Coronary artery (tissue), 2 donors: ENCODE measurements at regions not wholly inside any gene's neighbourhood (a gene's known extent, or its start where the extent isn't known, plus 50 kb on each side); places are given as distances from the start of the nearest gene placed in this dataset.

Source experiments
- DNase-seq: peaks from one replicate; pipeline ENCODE4 v3.0.0-alpha.2; 2017; ENCODE audit warnings: low spot score
- H3K27ac ChIP-seq, 2 donors: fragments of 200-600 bp; sonication (generic); one replicate each; pipeline ENCODE4 v1.5.1; 2016 to 2019
- H3K4me3 ChIP-seq: fragments of 200-600 bp; sonication (generic); 2 replicates; pipeline ENCODE4 v1.5.1; 2016; ENCODE audit warnings: mild to moderate bottlenecking, moderate library complexity
- TF ChIP-seq, protein P1 (sequence below): fragments of 200-600 bp; sonication (generic); IDR thresholded peaks from one replicate; pipeline ENCODE4 v1.5.1; 2019; ENCODE audit warnings: antibody characterized with exemption

DNA sequence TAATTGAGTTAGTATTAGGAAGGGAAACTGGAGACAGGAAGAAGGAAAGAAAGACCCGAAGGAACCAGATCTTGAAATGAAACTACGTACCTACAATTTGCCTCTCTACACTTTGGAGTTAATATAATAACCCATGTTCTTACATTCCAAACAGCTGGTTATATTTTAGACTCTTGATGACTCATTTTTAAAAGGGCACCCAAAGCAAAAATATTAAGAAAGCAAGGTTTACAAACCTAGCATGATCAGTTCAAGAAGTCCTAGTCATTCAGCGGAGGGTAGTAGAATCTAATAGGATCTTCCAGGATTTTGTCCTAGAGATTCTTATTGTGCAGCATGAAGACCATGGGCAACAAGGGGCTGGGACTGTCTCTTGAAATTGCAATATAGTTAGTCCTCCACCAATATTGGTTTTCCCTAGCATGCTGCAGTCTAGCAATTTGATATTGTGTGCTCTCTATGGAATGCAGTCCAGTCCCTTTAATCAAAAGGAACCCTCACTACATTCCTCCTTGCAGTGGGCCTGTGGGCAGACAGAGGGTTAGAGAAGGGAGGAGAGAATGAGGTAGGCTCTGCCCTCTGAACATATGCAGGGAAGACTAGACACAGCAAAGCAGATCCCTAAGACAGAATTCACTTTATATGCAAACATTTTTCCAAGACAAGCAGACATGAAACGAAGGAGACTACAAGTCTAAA is 230.3 kb downstream of the INHBA start:
- no peak for DNase-seq
- Histone ChIP-seq H3K27ac (no peak overlapping the region), H3K4me3 (peak overlapping the region; percentile 5)
- TF ChIP-seq, protein P1, sequence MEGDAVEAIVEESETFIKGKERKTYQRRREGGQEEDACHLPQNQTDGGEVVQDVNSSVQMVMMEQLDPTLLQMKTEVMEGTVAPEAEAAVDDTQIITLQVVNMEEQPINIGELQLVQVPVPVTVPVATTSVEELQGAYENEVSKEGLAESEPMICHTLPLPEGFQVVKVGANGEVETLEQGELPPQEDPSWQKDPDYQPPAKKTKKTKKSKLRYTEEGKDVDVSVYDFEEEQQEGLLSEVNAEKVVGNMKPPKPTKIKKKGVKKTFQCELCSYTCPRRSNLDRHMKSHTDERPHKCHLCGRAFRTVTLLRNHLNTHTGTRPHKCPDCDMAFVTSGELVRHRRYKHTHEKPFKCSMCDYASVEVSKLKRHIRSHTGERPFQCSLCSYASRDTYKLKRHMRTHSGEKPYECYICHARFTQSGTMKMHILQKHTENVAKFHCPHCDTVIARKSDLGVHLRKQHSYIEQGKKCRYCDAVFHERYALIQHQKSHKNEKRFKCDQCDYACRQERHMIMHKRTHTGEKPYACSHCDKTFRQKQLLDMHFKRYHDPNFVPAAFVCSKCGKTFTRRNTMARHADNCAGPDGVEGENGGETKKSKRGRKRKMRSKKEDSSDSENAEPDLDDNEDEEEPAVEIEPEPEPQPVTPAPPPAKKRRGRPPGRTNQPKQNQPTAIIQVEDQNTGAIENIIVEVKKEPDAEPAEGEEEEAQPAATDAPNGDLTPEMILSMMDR = no peak

DNA sequence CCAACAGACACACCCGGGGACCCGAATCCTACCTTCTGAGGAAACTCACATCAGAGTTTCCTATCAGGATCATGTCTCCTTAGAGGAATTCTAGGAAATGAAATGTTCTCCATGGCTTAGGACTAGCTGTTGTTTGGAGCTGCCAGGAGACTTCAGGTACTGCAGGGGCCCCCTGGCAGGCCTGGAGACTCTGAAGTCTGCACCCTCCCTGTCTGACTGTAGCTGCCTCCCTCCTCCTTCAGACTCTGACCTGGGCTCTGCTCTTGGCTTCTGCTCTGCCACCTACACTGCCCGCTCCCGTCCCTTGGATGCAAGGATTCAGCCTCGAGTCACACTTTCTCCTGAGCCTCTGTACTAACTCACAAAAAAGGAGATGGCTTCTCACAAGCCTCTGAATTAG is 232.8 kb downstream of the INHBA start:
- Histone ChIP-seq H3K4me3 (no peak overlapping the region), H3K27ac (no peak overlapping the region)
- TF ChIP-seq, protein P1 = no peak
- DNase-seq = no peak

DNA sequence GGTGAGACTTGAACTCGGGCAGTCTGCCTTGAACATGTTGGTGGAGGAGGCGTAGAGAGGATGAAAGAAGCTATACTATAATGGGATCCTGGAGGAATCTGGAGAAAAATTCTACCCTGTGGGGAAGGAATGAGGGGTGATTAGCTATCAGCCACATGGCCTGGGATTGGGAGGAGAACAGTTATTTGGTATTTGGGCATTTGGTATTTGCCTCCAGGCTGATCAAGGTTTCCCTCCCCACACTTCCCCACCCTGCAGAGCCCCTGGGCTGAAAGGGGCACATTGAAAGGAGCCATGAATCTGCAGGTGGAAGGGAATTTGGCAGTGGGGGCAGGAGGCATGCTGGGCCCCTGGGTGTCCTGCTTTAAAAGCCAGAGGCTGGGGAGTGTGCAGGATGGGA is 235.3 kb downstream of the INHBA start:
- no peak for DNase-seq
- TF ChIP-seq, protein P1 = no peak
- Histone ChIP-seq H3K27ac (no peak overlapping the region), H3K4me3 (no peak overlapping the region)

DNA sequence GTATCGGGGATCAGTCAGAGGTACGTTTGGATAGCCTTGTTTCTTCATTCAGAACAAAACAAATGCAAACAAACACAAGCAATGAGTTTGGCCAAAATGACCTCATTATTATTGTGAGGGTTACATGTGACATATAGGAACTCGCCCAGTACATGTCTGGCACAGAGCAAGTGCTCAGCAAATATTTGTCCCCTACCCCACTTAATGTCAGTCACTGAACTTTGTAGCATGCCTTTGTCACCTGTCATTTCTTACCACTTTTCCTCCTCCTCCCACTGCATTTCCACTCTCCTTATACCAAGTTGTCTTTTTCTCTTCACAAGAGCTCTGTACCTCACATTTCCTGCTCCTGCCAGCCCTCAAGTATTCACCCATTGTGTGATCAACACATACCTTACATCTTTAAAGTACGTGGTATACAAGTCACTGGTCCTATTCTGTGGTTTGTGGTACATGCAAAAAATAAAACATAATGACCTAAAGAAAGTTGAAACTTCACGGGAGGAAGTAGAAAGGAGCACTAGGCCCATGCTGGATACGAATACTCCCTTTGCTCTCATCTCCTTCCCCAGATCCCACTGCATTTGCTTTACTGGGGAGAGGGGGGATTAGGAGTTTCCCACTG is 236.0 kb downstream of the INHBA start:
- no peak overlapping the region for H3K27ac ChIP-seq
- DNase-seq = no peak
- no peak overlapping the region for H3K4me3 ChIP-seq
- TF ChIP-seq, protein P1 = no peak

DNA sequence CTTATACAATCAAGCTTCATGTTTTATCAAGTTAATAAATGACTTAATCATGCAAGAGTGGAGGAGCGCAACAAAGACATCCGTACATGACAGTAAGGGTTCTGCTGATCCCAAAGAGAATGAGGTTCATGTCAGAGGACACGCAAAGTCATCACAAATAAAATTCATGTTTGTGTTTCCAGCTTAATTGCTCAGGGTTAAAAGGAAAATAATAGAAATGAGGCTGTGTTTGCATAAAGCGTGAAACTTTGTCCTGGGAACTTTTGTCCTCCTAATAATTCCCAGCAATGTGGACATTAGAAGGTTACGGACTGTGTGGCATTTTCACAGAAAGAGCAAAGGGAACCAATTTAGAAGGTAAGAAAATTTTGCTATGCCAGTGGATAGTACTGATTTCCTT is 237.3 kb downstream of the INHBA start:
- Histone ChIP-seq H3K4me3 (no peak overlapping the region), H3K27ac (no peak overlapping the region)
- TF ChIP-seq, protein P1 = no peak
- no peak for DNase-seq

DNA sequence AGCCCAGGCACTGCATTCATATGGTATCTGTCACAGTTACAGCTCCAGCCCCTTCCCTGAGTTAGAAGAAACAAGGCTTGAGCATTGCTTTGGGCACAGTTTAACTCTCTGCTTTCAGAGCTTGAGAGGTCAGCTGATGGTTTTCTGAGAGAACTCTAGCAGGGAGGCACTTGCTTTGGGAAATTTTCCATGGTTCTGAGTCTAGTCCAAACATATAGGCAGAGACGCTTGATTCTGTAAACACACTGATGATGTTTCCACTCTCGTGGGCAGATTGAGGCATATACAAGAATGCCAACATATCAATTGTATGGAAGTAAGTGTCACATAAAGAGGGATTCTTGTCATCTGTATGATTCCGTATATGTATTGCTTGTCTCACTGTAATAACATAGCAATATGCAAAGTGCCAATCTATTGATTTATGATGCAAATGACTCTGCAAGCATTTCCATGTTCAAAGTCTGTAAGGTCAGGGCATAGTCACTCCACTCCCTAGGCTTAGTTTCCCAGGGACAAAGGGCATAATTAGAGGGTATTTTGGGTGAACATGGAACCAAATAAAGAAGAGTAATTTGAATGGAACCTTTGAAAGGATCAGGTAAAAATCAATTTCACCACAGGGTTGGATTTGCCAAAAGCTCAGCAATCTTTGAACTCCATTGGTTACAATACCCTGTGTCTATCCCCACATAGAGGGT is 239.0 kb downstream of the INHBA start:
- H3K4me3 ChIP-seq = no peak overlapping the region
- no peak for DNase-seq
- TF ChIP-seq, protein P1 = no peak
- no peak overlapping the region for H3K27ac ChIP-seq
